GM23248 (cell line): ENCODE measurements at regions not wholly inside any gene's neighbourhood (a gene's known extent, or its start where the extent isn't known, plus 50 kb on each side); places are given as distances from the start of the nearest gene placed in this dataset.

Source experiments
- DNase-seq: peaks from one replicate; pipeline ENCODE4 v3.0.0-alpha.2; 2015
- H2AFZ ChIP-seq: fragments of 200-600 bp; sonication (generic); 2 replicates; pipeline ENCODE4 v1.6.1; 2016; ENCODE audit warnings: antibody characterized with exemption
- H3F3A ChIP-seq: fragments of 200-600 bp; sonication (generic); 2 replicates; pipeline ENCODE4 v1.6.1; 2016; ENCODE audit warnings: mild to moderate bottlenecking, antibody characterized with exemption, mixed run types; ENCODE audit not compliant: insufficient read depth
- H3K27ac ChIP-seq: fragments of 200-600 bp; sonication (generic); 2 replicates; pipeline ENCODE4 v1.5.1; 2016; ENCODE audit warnings: mild to moderate bottlenecking
- H3K27me3 ChIP-seq: fragments of 200-600 bp; sonication (generic); replicated peaks from 2 replicates; pipeline ENCODE4 v1.6.1; 2016; ENCODE audit warnings: mild to moderate bottlenecking; ENCODE audit not compliant: insufficient read depth
- H3K36me3 ChIP-seq: fragments of 200-600 bp; sonication (generic); 2 replicates; pipeline ENCODE4 v1.6.1; 2016; ENCODE audit warnings: low read depth, mild to moderate bottlenecking
- H3K4me1 ChIP-seq: fragments of 200-600 bp; sonication (generic); 2 replicates; pipeline ENCODE4 v1.6.1; 2016; ENCODE audit warnings: mild to moderate bottlenecking; ENCODE audit not compliant: insufficient read depth
- H3K4me2 ChIP-seq: fragments of 200-600 bp; sonication (generic); one replicate; pipeline ENCODE4 v1.6.1; 2016; ENCODE audit warnings: mild to moderate bottlenecking; ENCODE audit not compliant: unreplicated experiment
- H3K4me3 ChIP-seq: fragments of 200-600 bp; sonication (generic); 2 replicates; pipeline ENCODE4 v1.5.1; 2016; ENCODE audit warnings: mild to moderate bottlenecking
- H3K79me2 ChIP-seq: fragments of 200-600 bp; sonication (generic); 2 replicates; pipeline ENCODE4 v1.6.1; 2016; ENCODE audit warnings: mild to moderate bottlenecking; ENCODE audit not compliant: insufficient read depth
- H3K9ac ChIP-seq: fragments of 200-600 bp; sonication (generic); 2 replicates; pipeline ENCODE4 v1.6.1; 2016; ENCODE audit warnings: mild to moderate bottlenecking
- H3K9me2 ChIP-seq: fragments of 200-600 bp; sonication (generic); 2 replicates; pipeline ENCODE4 v1.6.1; 2016; ENCODE audit warnings: mixed run types, mild to moderate bottlenecking, moderate library complexity; ENCODE audit not compliant: insufficient read depth
- H3K9me3 ChIP-seq: fragments of 200-600 bp; sonication (generic); one replicate; pipeline ENCODE4 v1.6.1; 2017; ENCODE audit warnings: low read depth
- H4K20me1 ChIP-seq: fragments of 200-600 bp; sonication (generic); 2 replicates; pipeline ENCODE4 v1.6.0; 2016; ENCODE audit not compliant: insufficient read depth
- EZH2 ChIP-seq: fragments of 200-600 bp; sonication (generic); IDR thresholded peaks from 2 replicates; pipeline ENCODE4 v1.6.1; 2018; ENCODE audit warnings: antibody characterized with exemption, mild to moderate bottlenecking; ENCODE audit not compliant: insufficient read depth, poor library complexity, severe bottlenecking
- EZH2phosphoT487 ChIP-seq: fragments of 200-600 bp; sonication (generic); IDR thresholded peaks from 2 replicates; pipeline ENCODE4 v1.6.1; 2018; ENCODE audit warnings: antibody characterized with exemption, moderate library complexity, mild to moderate bottlenecking, low read depth; ENCODE audit not compliant: insufficient read depth
- WGBS, 2 experiments: methylation state at CpG; one replicate each; pipeline ENCODE4 v1.1.6; 2015 to 2017; ENCODE audit warnings: low lambda C conversion rate in 2 of 2, low coverage in 1 of 2; ENCODE audit errors: missing lambda C conversion rate in 2 of 2; 5-methylcytosine and 5-hydroxymethylcytosine counted together
- in situ Hi-C: fragments of 300-500 bp; cut with MboI; formaldehyde crosslinking; loops from 2 replicates; pipeline ENCODE4 v1.15.0; 2020

- H2AFZ ChIP-seq = no peak overlapping the region
- H4K20me1 ChIP-seq = no peaks in the 10 kb centered on the region
- no peaks in the 10 kb centered on the region for H3K27me3 ChIP-seq
- H3K36me3 ChIP-seq = no peaks in the 10 kb centered on the region
- TF ChIP-seq EZH2 = no peak
- TF ChIP-seq EZH2phosphoT487 = no peak
- no peak overlapping the region for H3K9ac ChIP-seq
- H3K79me2 ChIP-seq = no peaks in the 10 kb centered on the region
- no peak overlapping the region for H3K27ac ChIP-seq
- 48 to 69% methylated on average over 2 of the region's 2 CpGs for WGBS, 2 experiments
- peaks cover 25% of the 10 kb centered on the region for H3K4me1 ChIP-seq
- peak overlapping the region; percentile 16 for H3K4me2 ChIP-seq
- H3K4me3 ChIP-seq = no peak overlapping the region
- peaks cover 23% of the 10 kb centered on the region for H3F3A ChIP-seq
- no peaks in the 10 kb centered on the region for H3K9me2 ChIP-seq
- DNase-seq = peak; percentile 23
- in situ Hi-C loops = no loop called here
- no peaks in the 10 kb centered on the region for H3K9me3 ChIP-seq
These were observed 70.6 kb downstream of the NRN1 start for GRCh38 chr6:5936140-5936539.

GRCh38 chr6:5930968-5931367, 75.8 kb downstream of the NRN1 start:
- no peak overlapping the region for H2AFZ ChIP-seq
- no peak overlapping the region for H3K4me2 ChIP-seq
- in situ Hi-C loops = no loop called here
- H3K9me2 ChIP-seq = no peaks in the 10 kb centered on the region
- no peaks in the 10 kb centered on the region for H3K36me3 ChIP-seq
- peaks cover 3% of the 10 kb centered on the region; the same call in 1 of the 2 replicates for H3F3A ChIP-seq
- DNase-seq = no peak
- H3K9me3 ChIP-seq = no peaks in the 10 kb centered on the region
- H3K79me2 ChIP-seq = no peaks in the 10 kb centered on the region
- H3K27me3 ChIP-seq = no peaks in the 10 kb centered on the region
- TF ChIP-seq EZH2phosphoT487 = no peak
- no peak for TF ChIP-seq EZH2
- H4K20me1 ChIP-seq = no peaks in the 10 kb centered on the region
- H3K4me3 ChIP-seq = no peak overlapping the region
- peaks cover 6% of the 10 kb centered on the region for H3K4me1 ChIP-seq
- H3K9ac ChIP-seq = no peak overlapping the region
- 24 to 28% methylated on average over 2 of the region's 2 CpGs for WGBS, 2 experiments
- H3K27ac ChIP-seq = no peak overlapping the region

- H3K79me2 ChIP-seq = no peaks in the 10 kb centered on the region
- H3K9me2 ChIP-seq = no peaks in the 10 kb centered on the region
- H3K9ac ChIP-seq = no peak overlapping the region
- in situ Hi-C loops = no loop called here
- no peak overlapping the region for H3K4me3 ChIP-seq
- no peaks in the 10 kb centered on the region for H3K36me3 ChIP-seq
- DNase-seq = no peak
- H3K4me1 ChIP-seq = peaks cover 4% of the 10 kb centered on the region; the same call in 1 of the 2 replicates
- H2AFZ ChIP-seq = no peak overlapping the region
- H3F3A ChIP-seq = 0 out of 2 replicates have a peak, but pooled peaks cover 3% of the 10 kb centered on the region
- H4K20me1 ChIP-seq = no peaks in the 10 kb centered on the region
- H3K27ac ChIP-seq = no peak overlapping the region
- no peaks in the 10 kb centered on the region for H3K27me3 ChIP-seq
- no peak overlapping the region for H3K4me2 ChIP-seq
- 62 to 74% methylated on average over 4 of the region's 4 CpGs for WGBS, 2 experiments
- no peaks in the 10 kb centered on the region for H3K9me3 ChIP-seq
- TF ChIP-seq EZH2 = no peak
- no peak for TF ChIP-seq EZH2phosphoT487
These were observed 76.5 kb downstream of the NRN1 start for GRCh38 chr6:5930143-5930770.

- in situ Hi-C loops = no loop called here
- Histone ChIP-seq H3K27me3 (no peaks in the 10 kb centered on the region; the same call in 1 of the 2 replicates), H3K9me3 (no peaks in the 10 kb centered on the region), H4K20me1 (no peaks in the 10 kb centered on the region), H2AFZ (no peak overlapping the region), H3K36me3 (no peaks in the 10 kb centered on the region; the same call in 1 of the 2 replicates), H3K9ac (no peak overlapping the region), H3K9me2 (no peaks in the 10 kb centered on the region), H3K4me1 (peaks cover 4% of the 10 kb centered on the region; the same call in 1 of the 2 replicates), H3K79me2 (no peaks in the 10 kb centered on the region), H3F3A (0 out of 2 replicates have a peak, but pooled peaks cover 3% of the 10 kb centered on the region), H3K27ac (no peak overlapping the region), H3K4me3 (no peak overlapping the region), H3K4me2 (no peak overlapping the region)
- 83 to 92% methylated on average over 4 of the region's 4 CpGs for WGBS, 2 experiments
- TF ChIP-seq EZH2phosphoT487 = no peak
- no peak for TF ChIP-seq EZH2
- DNase-seq = no peak
These were observed 82.9 kb downstream of the NRN1 start for GRCh38 chr6:5923840-5924239.

GRCh38 chr6:5922230-5922629, 84.5 kb downstream of the NRN1 start:
- Histone ChIP-seq H3K9me3 (no peaks in the 10 kb centered on the region), H3K4me3 (no peak overlapping the region), H4K20me1 (no peaks in the 10 kb centered on the region), H2AFZ (no peak overlapping the region), H3K9me2 (no peaks in the 10 kb centered on the region), H3K4me1 (no peaks in the 10 kb centered on the region; the same call in 1 of the 2 replicates), H3K36me3 (no peaks in the 10 kb centered on the region; the same call in 1 of the 2 replicates), H3K27ac (no peak overlapping the region), H3K79me2 (no peaks in the 10 kb centered on the region), H3K27me3 (no peaks in the 10 kb centered on the region; the same call in 1 of the 2 replicates), H3F3A (0 out of 2 replicates have a peak, but pooled peaks cover 3% of the 10 kb centered on the region), H3K4me2 (no peak overlapping the region), H3K9ac (no peak overlapping the region)
- in situ Hi-C loops = no loop called here
- TF ChIP-seq EZH2 = no peak
- no peak for TF ChIP-seq EZH2phosphoT487
- no peak for DNase-seq
- 82 to 88% methylated on average over 4 of the region's 4 CpGs for WGBS, 2 experiments
